ENCODE measurements at regions not wholly inside any gene's neighbourhood (a gene's known extent, or its start where the extent isn't known, plus 50 kb on each side); places are given as distances from the start of the nearest gene placed in this dataset.

DNA sequence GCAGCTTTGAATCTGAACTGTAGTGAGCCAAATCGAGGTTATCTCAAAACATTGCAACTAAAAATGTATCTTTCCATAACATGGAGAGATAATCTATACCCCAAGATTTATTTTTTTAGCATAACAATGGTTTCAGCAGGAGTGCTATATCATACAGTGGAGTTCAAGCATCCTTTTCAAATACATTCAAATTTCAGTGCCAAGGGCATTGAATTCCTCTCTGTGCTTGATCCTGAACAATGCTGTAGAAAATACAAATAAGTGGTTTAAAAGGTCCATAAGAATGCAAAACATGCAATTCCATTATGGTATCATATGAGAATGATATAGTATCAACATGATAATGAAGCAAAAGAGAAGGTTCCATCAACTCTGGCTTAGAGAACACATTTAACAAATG, 201.7 kb downstream of the TXNL1 start:
- TF ChIP-seq BHLHE40 (IDR thresholded peaks at IDR 0.05; ENCODE audit: low read depth, low read length) (no peak), CTCF (conservative IDR thresholded peaks at IDR 0.05; ENCODE audit: low read depth, low read length) (no peak), RAD21 (IDR thresholded peaks at IDR 0.05; ENCODE audit: low read length) (no peak), SMC3 (IDR thresholded peaks at IDR 0.05; ENCODE audit: low read depth, low read length) (no peak), POLR2A (IDR thresholded peaks at IDR 0.05; ENCODE audit: low read depth, low read length) (no peak), FOS (IDR thresholded peaks at IDR 0.05; ENCODE audit: low read depth, low read length) (no peak), RCOR1 (IDR thresholded peaks at IDR 0.05; ENCODE audit: insufficient replicate concordance, low read length) (no peak)

All from IMR-90 (cell line).